Stimulated activated naive CD4-positive, alpha-beta T cell (primary cell): ENCODE measurements at regions not wholly inside any gene's neighbourhood (a gene's known extent, or its start where the extent isn't known, plus 50 kb on each side); places are given as distances from the start of the nearest gene placed in this dataset.
"Not testable (repeated sequence)": the region's sequence is repeated elsewhere in the genome, so short reads cannot be mapped to it uniquely, and the experiment has no call there.

Experiments
- DNase-seq, 6 experiments: peaks; one replicate each; lab custom pipeline; 2025; lab: John Stamatoyannopoulos, UW

DNA sequence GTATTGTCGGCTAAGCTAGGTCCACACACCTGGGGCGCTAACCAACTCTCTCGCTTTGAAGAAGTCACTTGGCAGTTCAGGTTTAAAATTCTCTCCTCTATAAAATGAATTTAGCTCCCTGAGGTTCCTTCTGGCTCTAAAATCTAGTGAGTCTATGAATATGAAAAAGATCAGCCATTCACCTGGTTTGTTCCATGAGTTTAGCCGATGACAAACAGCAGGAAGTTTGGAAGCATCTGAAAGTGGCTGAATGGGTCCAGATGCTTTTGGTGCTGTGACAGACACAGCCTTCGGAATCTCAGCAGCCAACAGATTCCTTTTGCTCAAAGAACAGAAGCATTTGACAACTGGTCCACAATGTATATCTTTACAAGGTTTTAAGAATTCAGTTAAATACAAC, 73.4 kb upstream of the FOXN3 start:
- DNase-seq = no peak

GRCh38 chr14:89489761-89490437, 72.9 kb upstream of the FOXN3 start:
- no peak for DNase-seq

DNA sequence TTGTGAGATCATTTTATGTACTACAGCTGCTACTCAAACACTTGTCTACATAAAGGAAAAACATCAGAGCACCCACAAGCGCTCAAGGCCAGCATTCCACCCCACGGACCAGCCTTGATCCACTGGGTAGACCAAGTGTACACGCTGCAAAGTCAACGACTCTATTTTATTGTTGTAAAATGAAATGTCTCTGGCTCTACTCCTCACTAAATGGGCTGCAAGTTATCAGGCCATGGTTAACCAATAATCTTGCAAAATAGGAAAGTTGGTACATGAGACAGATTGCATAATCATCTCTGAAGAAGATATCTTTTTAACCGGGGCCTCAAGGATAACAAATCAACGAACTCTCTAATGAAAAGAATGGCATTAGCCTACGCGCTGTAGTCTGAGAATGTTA, 69.9 kb upstream of the FOXN3 start:
- no peak for DNase-seq

GRCh38 chr14:89486505-89486904, 69.5 kb upstream of the FOXN3 start:
- DNase-seq = no peak

- no peak for DNase-seq
Observed at GRCh38 chr14:89485264-89485663, 68.2 kb upstream of the FOXN3 start.

DNA sequence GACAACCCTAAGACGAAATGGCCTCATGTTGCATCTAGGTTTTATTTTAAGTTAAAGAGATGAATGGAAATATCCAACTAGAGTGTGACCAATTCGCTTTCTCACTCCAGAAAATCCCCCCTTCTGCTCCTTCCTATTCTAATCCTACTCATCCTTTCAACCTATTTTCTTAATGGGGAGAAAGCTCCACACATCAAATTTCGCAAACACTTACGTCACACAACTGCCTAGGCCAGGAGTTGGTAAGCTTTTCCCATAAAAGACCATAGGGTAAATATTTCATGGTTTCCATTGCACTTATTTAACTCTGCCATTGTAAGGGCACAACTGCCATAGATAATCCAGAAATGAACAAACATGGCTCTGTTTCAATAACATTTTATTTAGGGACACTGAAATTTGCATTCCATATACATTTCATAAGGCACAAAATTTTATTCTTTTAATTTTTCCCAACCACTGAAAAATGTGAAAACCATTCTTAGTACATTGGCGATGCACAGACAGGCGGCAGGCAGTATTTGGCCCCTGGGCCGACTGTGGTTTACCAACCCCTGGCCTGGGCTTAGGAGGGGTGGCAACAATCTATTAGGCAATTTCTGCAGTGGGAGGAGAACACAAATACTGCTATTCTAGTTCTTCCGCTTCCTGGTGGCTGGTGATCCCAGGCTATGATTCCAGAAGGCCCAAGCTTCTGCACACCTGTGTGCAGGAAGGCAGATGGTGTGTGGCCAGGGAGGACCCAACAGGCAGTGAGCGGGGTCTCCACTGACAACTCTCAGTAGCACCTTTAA, 67.2 kb upstream of the FOXN3 start:
- no peak for DNase-seq

DNA sequence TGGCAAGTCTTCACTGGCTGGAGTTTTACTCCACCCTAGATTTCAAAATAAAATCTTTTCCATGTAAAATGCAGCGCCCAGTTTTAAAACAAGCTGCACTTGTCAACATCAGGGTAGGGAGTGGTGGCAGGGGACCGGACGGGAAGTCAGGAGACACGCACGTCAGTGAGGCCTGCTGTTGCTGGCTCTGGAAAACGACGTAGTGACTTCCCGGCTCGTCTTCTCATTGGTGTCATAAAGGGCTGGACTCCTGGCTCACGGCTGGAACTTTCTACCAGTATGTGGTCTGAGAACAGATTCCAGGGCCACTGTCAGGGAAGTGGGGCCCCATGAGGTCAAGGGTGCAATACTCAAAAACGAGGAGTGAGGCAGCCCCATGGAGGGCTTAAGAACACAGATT, 64.2 kb upstream of the FOXN3 start:
- DNase-seq = no peak

DNA sequence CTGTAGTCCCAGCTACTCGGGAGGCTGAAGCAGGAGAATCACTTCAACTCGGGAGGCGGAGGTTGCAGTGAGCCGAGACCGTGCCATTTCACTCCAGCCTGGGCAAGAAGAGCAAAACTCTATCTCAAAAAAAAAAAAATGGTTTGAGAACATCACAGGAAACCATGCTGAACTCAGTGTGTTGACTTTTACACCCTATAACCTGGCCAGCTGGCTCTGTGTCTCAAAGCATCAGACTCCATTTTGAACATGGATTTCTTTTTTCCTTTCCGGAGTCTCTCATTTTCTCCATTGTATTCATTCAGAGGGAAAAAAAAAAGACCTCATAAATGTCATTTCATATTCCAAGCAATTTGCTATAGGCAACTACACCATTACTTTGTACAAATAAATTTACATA, 63.2 kb upstream of the FOXN3 start:
- DNase-seq = no peak

- DNase-seq = no peak
Observed at GRCh38 chr14:89479802-89480201, 62.8 kb upstream of the FOXN3 start.

GRCh38 chr14:89477391-89477790, 60.4 kb upstream of the FOXN3 start:
- DNase-seq = no peak

- no peak for DNase-seq
Observed at GRCh38 chr14:89476354-89476896, 59.4 kb upstream of the FOXN3 start.

DNA sequence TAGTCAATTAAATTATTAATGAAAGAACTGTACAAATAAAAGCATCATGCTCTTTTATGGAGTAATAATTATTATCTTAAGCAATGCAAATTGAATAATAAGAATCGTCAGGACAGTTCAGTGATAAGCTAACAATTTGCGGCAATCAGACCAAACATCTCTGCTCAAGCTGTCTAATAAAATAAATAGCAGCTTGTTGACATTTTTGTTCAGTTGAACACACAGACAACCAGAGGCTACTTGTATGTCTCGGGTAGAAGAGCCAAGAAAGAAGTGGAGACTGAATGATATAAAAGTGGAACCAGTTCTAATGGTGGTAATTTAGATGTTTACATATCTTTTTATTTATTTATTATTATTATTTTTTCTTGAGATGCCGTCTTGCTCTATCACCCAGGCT, 57.4 kb upstream of the FOXN3 start:
- no peak for DNase-seq

DNA sequence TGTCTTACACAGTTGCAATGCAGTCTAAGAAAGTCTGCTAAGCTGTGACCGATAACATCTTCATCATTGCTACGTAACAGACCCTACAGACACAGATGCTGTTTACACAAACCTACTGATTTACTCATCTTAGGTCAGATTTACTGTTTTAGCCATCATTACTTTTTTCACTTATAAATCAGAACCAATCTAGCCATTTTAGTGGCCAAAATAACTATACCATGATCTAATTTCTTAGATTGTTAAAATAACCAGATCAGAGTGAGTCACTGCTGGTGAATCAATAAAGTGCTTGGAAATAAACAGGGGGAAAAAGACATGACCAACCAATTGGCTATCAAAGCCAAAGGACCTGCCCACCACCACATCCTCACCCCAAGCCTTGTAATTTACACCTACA, 57.0 kb upstream of the FOXN3 start:
- DNase-seq = no peak

DNA sequence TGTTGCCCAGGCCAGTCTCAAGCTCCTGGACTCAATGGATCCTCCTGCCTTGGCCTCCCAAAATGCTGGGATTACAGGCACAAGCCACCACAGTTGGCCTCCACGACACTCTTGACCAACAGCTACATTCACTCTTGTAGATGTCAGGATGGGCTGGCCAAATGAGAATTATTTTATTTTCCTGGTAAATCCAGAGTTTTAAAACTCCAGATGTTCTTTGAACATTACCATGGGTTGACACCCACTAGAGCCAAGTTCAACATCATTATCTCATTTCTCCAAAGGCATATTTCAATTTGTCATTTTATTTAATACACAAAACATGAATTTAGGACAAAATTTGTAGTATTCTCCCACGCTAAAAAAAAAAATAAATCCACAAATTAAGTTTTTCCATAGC, 56.5 kb upstream of the FOXN3 start:
- no peak for DNase-seq

- DNase-seq = no peak
Observed at GRCh38 chr14:89470401-89470800, 53.4 kb upstream of the FOXN3 start.

- no peak for DNase-seq
Observed at GRCh38 chr14:89469210-89470198, 52.5 kb upstream of the FOXN3 start.

DNA sequence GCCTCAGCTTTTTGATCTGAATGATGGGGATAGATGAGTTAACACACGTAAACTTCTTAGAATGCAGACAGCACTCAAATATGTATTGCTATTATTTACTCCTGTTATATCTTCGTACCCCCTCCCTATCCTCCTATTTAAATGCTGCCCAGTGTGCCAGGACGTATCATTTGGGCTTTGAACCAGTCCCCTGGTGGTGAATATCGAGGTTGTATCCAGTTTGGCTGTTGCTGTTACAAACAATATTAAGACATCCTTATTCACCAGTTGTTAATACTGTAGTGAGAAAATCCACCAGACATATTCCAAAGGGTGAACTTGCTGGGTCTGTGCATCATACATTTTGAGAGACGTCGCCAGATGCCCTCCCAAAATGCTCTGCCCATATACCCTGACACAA, 51.5 kb upstream of the FOXN3 start:
- no peak for DNase-seq

GRCh38 chr14:89468030-89468429, 51.0 kb upstream of the FOXN3 start:
- not testable (repeated sequence) for DNase-seq

GRCh38 chr14:89466944-89467343, 49.9 kb upstream of the FOXN3 start:
- DNase-seq = no peak
